ENCODE measurements at regions not wholly inside any gene's neighbourhood (a gene's known extent, or its start where the extent isn't known, plus 50 kb on each side); places are given as distances from the start of the nearest gene placed in this dataset.
"Not testable (repeated sequence)": the region's sequence is repeated elsewhere in the genome, so short reads cannot be mapped to it uniquely, and the experiment has no call there.

DNA sequence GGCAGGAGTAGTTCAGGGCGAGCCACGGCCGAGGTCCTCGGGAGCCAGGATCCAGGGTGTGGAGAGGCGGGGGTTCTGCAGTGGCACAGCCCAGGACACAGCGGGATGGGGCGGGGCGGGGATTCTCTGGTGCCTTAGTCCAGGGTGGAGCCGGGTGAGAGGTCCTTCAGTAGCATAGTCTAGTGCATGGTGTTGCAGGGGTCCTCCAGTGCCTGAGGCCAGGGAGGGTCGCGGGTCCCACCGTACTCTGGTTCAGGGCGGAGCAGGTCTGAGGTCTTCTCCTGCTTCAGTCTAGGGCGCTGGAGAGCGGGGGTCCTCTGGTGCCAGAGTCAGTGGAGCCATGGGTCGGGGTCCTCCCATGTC lies 131.1 kb downstream of the CCDC74A start:
- intact Hi-C loops (cut with DNase I; ENCODE audit: low total_unique reads) = no loop called here
- Histone ChIP-seq H3K9me3 (no peaks in the 10 kb centered on the region), H3K4me1 (no peaks in the 10 kb centered on the region), H3K36me3 (no peaks in the 10 kb centered on the region), H3K27me3 (no peaks in the 10 kb centered on the region), H3K27ac (no peak overlapping the region), H3K4me3 (no peak overlapping the region)
- DNase-seq = no peak
- no peak for TF ChIP-seq POLR2A (IDR thresholded peaks at IDR 0.05)
- TF ChIP-seq, protein P1, sequence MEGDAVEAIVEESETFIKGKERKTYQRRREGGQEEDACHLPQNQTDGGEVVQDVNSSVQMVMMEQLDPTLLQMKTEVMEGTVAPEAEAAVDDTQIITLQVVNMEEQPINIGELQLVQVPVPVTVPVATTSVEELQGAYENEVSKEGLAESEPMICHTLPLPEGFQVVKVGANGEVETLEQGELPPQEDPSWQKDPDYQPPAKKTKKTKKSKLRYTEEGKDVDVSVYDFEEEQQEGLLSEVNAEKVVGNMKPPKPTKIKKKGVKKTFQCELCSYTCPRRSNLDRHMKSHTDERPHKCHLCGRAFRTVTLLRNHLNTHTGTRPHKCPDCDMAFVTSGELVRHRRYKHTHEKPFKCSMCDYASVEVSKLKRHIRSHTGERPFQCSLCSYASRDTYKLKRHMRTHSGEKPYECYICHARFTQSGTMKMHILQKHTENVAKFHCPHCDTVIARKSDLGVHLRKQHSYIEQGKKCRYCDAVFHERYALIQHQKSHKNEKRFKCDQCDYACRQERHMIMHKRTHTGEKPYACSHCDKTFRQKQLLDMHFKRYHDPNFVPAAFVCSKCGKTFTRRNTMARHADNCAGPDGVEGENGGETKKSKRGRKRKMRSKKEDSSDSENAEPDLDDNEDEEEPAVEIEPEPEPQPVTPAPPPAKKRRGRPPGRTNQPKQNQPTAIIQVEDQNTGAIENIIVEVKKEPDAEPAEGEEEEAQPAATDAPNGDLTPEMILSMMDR (IDR thresholded peaks at IDR 0.05) = no peak

DNA sequence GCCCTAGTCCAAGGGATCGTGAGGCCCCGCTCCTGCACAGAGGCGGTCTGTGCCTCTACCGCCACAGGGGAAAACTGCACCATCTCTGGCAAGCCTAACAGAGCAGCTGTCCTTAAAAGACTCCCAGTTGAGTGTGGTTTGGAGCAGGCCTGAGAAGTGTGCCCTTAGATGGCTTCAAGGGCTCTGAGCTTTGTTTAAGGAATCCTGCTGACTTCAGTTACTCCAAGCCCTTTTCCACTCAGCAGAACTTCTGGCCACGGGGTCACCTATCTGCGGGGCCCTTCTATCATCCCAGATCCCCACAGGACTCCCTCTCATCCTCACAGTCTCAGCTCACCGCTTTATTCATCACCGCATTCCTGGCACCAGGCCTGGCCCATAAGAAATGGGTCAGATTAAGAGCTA lies 131.5 kb downstream of the CCDC74A start:
- no peak for DNase-seq
- Histone ChIP-seq H3K27me3 (no peaks in the 10 kb centered on the region), H3K4me1 (no peaks in the 10 kb centered on the region), H3K27ac (no peak overlapping the region), H3K36me3 (no peaks in the 10 kb centered on the region), H3K9me3 (no peaks in the 10 kb centered on the region), H3K4me3 (no peak overlapping the region)
- intact Hi-C loops (cut with DNase I; ENCODE audit: low total_unique reads) = no loop called here
- no peak for TF ChIP-seq POLR2A (IDR thresholded peaks at IDR 0.05)
- TF ChIP-seq, protein P1 (IDR thresholded peaks at IDR 0.05) = no peak

DNA sequence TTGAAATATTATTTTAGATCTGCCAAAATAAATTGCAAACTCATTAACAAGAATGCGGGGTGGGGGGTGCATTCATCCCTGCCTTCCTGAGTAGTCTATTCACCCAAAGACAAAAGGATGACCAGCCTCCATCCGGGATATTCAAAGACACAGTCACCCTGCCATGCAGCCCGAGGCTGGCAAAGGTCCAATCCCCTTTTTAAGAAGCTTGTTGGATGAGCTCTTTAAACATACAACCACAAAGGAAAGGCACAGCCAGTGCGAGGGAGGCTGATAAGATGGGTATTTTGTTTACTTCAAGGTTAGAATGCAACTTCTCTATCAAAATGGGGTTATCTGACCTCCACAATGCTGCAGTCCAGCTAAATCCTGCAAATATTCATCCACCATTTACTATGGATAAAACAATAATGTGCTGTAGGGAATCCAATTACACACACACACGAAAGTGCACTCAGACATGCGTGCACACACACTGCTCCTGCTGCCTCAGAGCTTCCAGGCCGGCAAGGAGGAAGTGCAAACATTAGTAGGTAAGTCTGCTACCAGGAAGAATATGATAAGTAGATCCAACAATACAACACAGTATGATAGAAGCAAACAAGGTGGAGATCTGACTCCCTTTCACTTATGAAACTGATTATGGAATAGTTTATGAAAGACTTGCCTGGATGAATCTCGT lies 133.6 kb downstream of the CCDC74A start:
- H3K27ac ChIP-seq; H3K9me3 ChIP-seq; H3K4me3 ChIP-seq; DNase-seq; H3K27me3 ChIP-seq; intact Hi-C loops (cut with DNase I; ENCODE audit: low total_unique reads); H3K4me1 ChIP-seq; H3K36me3 ChIP-seq: not testable (repeated sequence)

DNA sequence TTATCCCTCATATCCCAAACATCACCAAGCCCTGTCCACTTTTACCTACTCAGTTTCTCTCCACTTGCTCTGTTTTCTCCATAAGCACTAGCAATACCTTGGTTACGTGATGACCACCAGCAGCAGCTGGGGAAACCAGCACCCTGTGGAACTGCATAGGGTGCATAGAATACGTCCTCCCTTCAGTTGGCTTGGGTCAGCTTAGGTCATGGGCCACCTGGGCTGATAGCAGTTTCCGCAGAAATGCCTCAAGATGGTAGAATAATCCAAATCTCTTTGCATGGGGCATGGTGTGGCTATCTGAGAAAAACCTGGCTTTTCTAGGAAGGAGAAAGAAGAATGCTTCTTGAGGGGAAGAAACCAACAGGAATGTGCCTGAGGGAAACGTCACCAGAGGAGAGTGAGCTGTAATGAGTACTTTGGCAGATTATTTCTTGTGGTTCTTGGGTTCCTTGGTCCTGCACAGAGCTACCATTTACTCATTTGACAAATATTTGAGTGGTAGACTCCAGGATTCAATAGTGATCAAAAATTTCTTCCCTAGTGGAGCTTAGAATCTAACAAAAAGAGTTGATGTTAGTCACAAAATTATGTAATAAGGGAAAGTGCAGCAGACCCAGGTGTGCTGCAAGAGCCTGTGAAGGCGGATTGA lies 134.3 kb downstream of the CCDC74A start:
- H3K36me3 ChIP-seq; H3K27me3 ChIP-seq; H3K4me1 ChIP-seq; H3K4me3 ChIP-seq; H3K9me3 ChIP-seq; DNase-seq; H3K27ac ChIP-seq; intact Hi-C loops (cut with DNase I; ENCODE audit: low total_unique reads): not testable (repeated sequence)

DNA sequence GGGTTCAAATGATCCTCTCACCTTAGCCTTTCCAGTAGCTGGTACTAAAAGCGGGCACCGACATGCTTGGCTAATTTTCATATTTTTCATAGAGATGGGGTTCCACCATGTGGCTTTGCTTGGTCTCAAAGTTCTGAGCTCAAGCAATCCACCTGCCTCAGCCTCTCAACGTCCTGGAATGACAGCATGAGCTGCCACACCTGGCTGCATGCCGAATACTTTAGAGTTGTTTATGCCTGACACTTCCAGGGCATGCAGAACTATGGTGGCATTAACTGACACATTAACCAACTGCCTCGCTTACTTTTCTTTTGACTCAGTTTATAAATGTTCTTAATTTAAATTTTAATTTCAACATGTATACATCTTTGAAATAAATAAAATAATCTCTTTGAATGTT lies 135.8 kb downstream of the CCDC74A start:
- H3K27me3 ChIP-seq; intact Hi-C loops (cut with DNase I; ENCODE audit: low total_unique reads); DNase-seq: not testable (repeated sequence)

DNA sequence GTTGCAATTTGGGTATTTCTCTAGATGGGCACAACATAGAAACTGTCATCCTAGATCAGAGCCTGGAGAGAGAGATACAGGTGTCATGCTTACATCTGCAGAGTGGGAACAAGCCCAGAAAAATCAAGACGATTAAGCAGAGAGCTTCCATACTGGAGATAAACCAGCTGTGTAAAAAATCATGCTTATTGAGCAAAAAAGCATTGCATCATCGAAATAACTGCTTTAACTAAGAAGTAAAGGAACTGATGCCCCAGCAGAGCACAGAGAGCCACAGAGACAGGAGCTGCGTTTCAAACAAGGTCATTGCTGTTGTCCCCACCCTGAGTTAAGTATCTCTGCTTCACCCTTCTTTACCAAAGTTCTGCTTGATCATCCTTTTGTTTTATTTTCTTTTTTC lies 138.0 kb downstream of the CCDC74A start:
- H3K27ac ChIP-seq; H3K9me3 ChIP-seq; H3K4me1 ChIP-seq; DNase-seq; H3K4me3 ChIP-seq; H3K27me3 ChIP-seq; intact Hi-C loops (cut with DNase I; ENCODE audit: low total_unique reads); H3K36me3 ChIP-seq: not testable (repeated sequence)

More for the DNA sequence above, 135.8 kb downstream of the CCDC74A start:
- not testable (repeated sequence) for H3K27ac ChIP-seq, H3K9me3 ChIP-seq, H3K36me3 ChIP-seq, H3K4me1 ChIP-seq, H3K4me3 ChIP-seq

DNA sequence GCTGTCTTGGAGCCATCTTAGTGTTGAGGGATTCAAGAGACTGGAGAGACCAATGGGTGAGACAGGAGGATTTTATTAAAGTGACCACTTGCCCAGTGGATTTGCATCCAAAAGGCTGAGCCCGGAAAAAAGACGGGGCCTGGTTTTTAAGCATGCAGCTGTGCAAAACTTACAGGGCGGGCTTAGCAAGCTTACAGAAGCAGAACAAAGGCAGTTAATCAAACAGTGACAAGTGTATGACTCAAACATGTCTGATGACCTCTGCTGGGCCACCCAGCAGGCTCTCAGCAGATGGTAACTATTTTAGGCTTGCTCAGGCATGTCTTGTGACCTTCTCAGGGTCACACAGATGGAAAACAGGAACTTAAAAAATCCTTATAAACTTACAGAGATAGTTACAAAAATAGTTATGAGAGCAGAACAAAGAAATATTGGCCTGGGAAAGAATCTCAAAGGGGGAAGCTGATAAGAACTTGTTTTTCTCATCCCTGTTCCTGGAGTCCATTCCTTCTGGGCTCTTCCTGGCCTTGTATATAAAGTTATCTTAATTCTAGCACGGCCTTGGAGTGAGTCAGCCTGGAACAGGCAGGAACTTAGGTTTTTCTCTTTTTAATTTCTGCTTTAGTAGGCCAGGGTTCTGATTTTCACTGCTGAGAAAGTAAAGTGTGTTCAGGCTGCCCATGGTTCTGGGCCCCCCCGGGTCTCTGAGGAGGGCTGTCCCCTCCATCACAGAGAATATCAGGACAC lies 141.3 kb downstream of the CCDC74A start:
- H3K9me3 ChIP-seq; intact Hi-C loops (cut with DNase I; ENCODE audit: low total_unique reads); H3K4me3 ChIP-seq; H3K36me3 ChIP-seq; H3K27me3 ChIP-seq; DNase-seq; H3K4me1 ChIP-seq; H3K27ac ChIP-seq: not testable (repeated sequence)

DNA sequence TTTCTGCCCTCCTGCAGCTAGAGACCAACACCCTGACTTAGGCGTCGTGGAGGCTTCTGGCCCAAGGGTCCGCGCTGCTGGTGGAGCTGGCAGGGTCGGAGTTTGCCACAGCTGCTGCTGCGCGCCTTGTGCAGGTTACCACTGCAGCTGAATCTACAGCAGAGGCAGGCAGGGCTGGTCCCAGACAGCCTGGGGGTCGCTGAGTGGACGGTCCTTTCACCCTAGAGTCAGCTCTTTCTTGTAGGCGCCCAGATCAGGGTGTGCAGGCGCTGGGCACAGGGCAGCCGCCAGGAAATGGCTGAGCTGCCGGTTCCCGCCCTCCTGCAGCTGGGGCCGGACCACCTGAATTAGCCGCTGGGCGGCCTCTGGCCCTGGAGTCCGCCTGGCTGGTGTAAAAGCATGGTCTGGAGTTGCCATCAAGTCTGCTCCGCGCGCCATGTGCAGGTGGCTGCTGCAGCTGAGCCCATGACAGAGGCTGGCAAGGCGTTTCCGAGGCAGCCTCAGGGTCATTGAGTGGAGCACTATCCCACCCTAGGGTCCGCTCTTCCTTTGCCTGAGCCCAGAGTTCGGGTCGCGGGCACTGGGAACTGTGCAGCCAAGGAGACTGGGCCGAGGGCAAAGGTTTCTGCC lies 144.3 kb downstream of the CCDC74A start:
- H3K27ac ChIP-seq; H3K4me3 ChIP-seq; H3K27me3 ChIP-seq; intact Hi-C loops (cut with DNase I; ENCODE audit: low total_unique reads); H3K36me3 ChIP-seq; H3K9me3 ChIP-seq; H3K4me1 ChIP-seq; DNase-seq: not testable (repeated sequence)
